HL-60 (cell line): ENCODE measurements at regions not wholly inside any gene's neighbourhood (a gene's known extent, or its start where the extent isn't known, plus 50 kb on each side); places are given as distances from the start of the nearest gene placed in this dataset.

Source experiments
- CTCF ChIP-seq: IDR thresholded peaks from one replicate; pipeline ENCODE4 v1.5.1; 2011; ENCODE audit warnings: low read length, control low read depth, inconsistent platforms; ENCODE audit not compliant: insufficient read depth
- REST ChIP-seq: IDR thresholded peaks from 2 replicates; pipeline ENCODE4 v1.6.1; 2012; ENCODE audit warnings: low read depth; ENCODE audit not compliant: insufficient replicate concordance

DNA sequence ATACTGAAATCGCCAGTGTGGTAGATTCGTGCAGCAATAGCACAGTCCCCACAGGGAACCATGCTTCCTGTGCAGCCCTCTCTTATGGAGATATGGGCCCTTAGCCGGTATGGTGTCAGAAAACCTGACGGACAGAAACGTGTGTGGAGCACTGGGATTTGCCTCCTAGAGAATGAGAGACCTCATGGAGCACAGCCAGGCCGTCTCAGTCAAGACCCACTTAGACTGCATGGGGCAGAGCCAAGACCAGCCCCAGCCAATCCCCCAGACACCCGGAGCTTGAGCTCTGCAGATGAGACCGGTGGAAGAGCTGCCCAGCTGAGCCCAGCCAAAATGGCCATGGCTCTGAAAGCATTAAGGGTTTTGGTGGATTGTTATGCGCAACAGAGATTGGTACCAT, 163.7 kb downstream of the DLL1 start:
- TF ChIP-seq CTCF (no peak), REST (no peak)
